Thoracic aorta (tissue), 2 donors: ENCODE measurements at regions not wholly inside any gene's neighbourhood (a gene's known extent, or its start where the extent isn't known, plus 50 kb on each side); places are given as distances from the start of the nearest gene placed in this dataset.

ENCODE experiments used
- ATAC-seq: fragments of 150-250 bp; one replicate; pipeline ENCODE4 v1.8.0; 2017; ENCODE audit warnings: low read depth; ENCODE audit not compliant: insufficient number of reproducible peaks, low FRiP score
- DNase-seq: peaks from one replicate; pipeline ENCODE4 v3.0.0-alpha.2; 2020; ENCODE audit warnings: low spot score
- H3K27ac ChIP-seq, 2 donors: fragments of 200-600 bp; sonication (generic); 1 replicate in 1 of 2; 2 replicates in 1 of 2; pipeline ENCODE4 v1.5.1; 2016; ENCODE audit warnings: mild to moderate bottlenecking in 2 of 2, moderate library complexity in 2 of 2
- H3K27me3 ChIP-seq: fragments of 200-600 bp; sonication (generic); replicated peaks from 2 replicates; pipeline ENCODE4 v1.6.0; 2016; ENCODE audit warnings: mild to moderate bottlenecking; ENCODE audit not compliant: insufficient read depth
- H3K36me3 ChIP-seq: fragments of 200-600 bp; sonication (generic); one replicate; pipeline ENCODE4 v1.5.1; 2016
- H3K4me1 ChIP-seq, 2 donors: fragments of 200-600 bp; sonication (generic); 1 replicate in 1 of 2; 2 replicates in 1 of 2; pipeline versions ENCODE4 v1.5.1 to v1.6.0; 2016; ENCODE audit warnings: low read depth in 2 of 2, mild to moderate bottlenecking in 1 of 2; ENCODE audit not compliant: control insufficient read depth in 1 of 2
- H3K4me3 ChIP-seq: fragments of 200-600 bp; sonication (generic); 2 replicates; pipeline ENCODE4 v1.5.1; 2016; ENCODE audit warnings: mild to moderate bottlenecking
- H3K9me3 ChIP-seq: fragments of 200-600 bp; sonication (generic); 2 replicates; pipeline ENCODE4 v1.5.1; 2016
- TF ChIP-seq, protein P1 (sequence below): fragments of 200-600 bp; sonication (generic); IDR thresholded peaks from one replicate; pipeline ENCODE4 v1.5.1; 2019; ENCODE audit warnings: antibody characterized with exemption

DNA sequence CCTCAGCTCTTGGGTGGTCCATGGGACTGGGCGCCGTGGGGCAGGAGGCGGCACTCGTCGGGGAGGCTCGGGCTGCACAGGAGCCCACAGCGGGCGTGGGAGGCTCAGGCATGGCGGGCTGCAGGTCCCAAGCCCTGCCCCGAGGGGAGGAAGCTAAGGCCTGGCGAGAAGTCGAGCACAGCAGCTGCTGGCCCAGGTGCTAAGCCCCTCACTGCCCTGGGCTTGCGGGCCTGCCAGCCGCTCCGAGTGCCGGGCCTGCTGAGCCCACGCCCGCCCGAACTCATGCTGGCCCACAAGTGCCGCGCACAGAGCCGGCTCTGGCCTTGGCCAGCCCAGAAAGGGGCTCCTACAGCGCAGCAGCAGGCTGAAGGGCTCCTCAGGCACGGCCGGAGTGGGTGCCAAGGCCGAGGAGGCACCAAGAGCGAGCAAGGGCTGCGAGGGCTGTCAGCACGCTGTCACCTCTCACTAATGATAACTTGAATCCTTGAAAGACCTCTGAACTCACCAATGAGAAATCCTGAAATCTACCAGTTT, 1506.8 kb upstream of the WWC1 start:
- no peak for DNase-seq
- H3K27ac ChIP-seq = no peak overlapping the region
- no peak for ATAC-seq
- no peaks in the 10 kb centered on the region for H3K27me3 ChIP-seq
- H3K9me3 ChIP-seq = no peaks in the 10 kb centered on the region
- no peaks in the 10 kb centered on the region for H3K4me1 ChIP-seq
- H3K4me3 ChIP-seq = no peak overlapping the region
- TF ChIP-seq, protein P1, sequence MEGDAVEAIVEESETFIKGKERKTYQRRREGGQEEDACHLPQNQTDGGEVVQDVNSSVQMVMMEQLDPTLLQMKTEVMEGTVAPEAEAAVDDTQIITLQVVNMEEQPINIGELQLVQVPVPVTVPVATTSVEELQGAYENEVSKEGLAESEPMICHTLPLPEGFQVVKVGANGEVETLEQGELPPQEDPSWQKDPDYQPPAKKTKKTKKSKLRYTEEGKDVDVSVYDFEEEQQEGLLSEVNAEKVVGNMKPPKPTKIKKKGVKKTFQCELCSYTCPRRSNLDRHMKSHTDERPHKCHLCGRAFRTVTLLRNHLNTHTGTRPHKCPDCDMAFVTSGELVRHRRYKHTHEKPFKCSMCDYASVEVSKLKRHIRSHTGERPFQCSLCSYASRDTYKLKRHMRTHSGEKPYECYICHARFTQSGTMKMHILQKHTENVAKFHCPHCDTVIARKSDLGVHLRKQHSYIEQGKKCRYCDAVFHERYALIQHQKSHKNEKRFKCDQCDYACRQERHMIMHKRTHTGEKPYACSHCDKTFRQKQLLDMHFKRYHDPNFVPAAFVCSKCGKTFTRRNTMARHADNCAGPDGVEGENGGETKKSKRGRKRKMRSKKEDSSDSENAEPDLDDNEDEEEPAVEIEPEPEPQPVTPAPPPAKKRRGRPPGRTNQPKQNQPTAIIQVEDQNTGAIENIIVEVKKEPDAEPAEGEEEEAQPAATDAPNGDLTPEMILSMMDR = no peak
- H3K36me3 ChIP-seq = no peaks in the 10 kb centered on the region

DNA sequence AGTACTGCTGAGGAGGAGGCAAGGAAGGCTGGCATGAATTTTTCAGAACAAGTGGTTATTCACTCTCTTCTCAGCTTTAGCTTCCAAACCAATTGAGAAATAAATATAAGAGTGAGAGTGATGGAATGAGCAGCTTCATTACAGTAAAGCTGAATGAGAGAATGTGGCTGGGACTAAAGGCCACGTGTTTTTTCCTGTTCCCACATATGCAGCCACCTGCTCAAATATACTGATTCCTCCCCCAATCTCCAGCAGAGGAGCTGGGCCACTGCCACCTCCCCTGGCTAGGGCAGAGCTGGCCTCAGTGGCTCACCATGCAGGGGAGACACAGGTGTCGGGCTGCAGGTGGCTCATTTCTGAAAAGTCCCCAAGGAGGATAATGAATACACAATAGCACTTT, 1505.3 kb upstream of the WWC1 start:
- ATAC-seq = no peak
- Histone ChIP-seq H3K27me3 (no peaks in the 10 kb centered on the region), H3K4me3 (no peak overlapping the region), H3K36me3 (no peaks in the 10 kb centered on the region), H3K27ac (no peak overlapping the region), H3K9me3 (no peaks in the 10 kb centered on the region), H3K4me1 (no peaks in the 10 kb centered on the region)
- no peak for DNase-seq
- TF ChIP-seq, protein P1 = no peak

DNA sequence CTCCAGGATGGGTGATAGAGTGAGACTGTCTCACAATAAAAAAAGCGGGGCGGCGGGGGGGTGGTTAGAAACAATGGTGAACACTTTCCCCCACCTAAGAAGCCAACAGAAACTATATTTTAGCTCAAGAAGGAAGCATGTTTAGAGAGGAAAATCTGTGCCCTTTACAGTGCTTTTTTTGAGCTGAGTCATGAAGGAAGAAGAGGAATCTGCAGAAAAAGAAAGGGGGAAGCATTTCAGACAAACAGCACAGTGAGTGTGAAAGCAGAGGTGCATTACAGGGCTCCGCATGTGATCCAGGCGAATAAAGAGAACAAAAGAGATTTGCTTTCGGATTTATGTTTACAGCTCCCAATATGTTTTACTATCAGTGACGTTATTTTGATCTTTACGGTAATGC, 1504.6 kb upstream of the WWC1 start:
- DNase-seq = no peak
- no peaks in the 10 kb centered on the region for H3K4me1 ChIP-seq
- no peaks in the 10 kb centered on the region for H3K27me3 ChIP-seq
- no peak overlapping the region for H3K4me3 ChIP-seq
- ATAC-seq = no peak
- H3K36me3 ChIP-seq = no peaks in the 10 kb centered on the region
- H3K27ac ChIP-seq = no peak overlapping the region
- no peaks in the 10 kb centered on the region for H3K9me3 ChIP-seq
- TF ChIP-seq, protein P1 = no peak

DNA sequence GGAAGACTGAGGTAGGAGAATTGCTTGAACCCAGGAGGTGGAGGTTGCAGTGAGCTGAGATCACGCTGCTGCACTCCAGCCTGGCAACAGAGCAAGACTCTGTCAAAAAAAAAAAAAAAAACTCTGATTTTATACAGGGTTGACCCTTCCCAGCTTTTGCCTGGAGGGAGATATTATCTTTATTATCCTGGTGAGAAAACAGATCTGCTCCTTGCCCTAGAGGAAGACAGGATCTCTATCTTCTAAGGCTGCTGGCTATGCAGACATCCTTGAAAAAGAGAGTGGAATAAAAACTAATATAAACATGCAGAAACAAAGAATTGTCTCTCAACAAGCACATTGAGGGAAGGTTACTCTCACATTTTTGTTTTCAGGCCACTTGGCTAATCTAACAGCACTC, 1503.4 kb upstream of the WWC1 start:
- ATAC-seq (no peak), DNase-seq (no peak)
- Histone ChIP-seq H3K27ac (no peak overlapping the region), H3K4me1 (no peaks in the 10 kb centered on the region), H3K27me3 (no peaks in the 10 kb centered on the region), H3K9me3 (no peaks in the 10 kb centered on the region), H3K36me3 (no peaks in the 10 kb centered on the region), H3K4me3 (no peak overlapping the region)
- TF ChIP-seq, protein P1 = no peak

DNA sequence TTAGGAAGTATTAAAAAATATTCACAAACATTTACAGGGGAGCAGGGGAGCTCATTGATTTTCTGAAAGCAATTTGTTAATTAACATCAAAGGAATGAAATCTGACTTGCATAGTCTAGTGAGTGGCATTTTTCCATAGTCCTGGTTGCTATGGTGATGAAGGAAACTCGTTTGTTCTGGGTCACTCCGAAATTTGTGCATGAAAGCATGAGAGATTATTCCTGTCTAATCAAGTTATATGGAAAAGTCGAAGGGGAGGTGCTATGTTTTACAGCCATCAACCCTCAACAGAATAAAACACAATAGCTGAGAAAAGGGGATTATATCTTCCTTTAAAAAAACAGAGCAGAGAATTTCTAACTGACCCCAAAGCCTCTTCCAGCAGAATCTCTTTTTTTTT, 1495.7 kb upstream of the WWC1 start:
- no peak overlapping the region for H3K4me3 ChIP-seq
- TF ChIP-seq, protein P1 = no peak
- H3K9me3 ChIP-seq = no peaks in the 10 kb centered on the region
- DNase-seq (no peak), ATAC-seq (no peak)
- no peak overlapping the region for H3K27ac ChIP-seq
- H3K36me3 ChIP-seq = no peaks in the 10 kb centered on the region
- no peaks in the 10 kb centered on the region for H3K27me3 ChIP-seq
- H3K4me1 ChIP-seq = no peaks in the 10 kb centered on the region
